ENCODE measurements at regions not wholly inside any gene's neighbourhood (a gene's known extent, or its start where the extent isn't known, plus 50 kb on each side); places are given as distances from the start of the nearest gene placed in this dataset.

DNA sequence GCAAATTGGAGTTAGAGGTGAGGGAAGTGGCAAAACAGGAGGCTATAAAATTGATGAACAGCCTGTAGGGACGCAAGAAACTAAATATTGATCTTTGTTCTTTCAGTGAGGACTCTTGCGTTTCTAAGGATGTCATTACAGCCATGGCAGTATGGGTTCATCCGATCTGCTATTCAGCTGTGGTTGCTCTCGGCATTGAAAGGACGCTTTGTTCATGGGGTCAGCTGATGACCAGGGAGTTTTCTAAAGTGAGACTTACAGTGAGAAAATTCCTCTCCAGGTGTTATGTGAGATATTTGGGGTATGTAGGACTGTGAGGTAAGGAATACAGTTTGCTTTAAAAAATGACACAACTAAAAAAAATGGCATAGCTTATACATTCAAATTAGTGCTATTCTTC is 52.7 kb upstream of the PELI1 start:
- no peak for DNase-seq (ENCODE audit: low spot score)

DNA sequence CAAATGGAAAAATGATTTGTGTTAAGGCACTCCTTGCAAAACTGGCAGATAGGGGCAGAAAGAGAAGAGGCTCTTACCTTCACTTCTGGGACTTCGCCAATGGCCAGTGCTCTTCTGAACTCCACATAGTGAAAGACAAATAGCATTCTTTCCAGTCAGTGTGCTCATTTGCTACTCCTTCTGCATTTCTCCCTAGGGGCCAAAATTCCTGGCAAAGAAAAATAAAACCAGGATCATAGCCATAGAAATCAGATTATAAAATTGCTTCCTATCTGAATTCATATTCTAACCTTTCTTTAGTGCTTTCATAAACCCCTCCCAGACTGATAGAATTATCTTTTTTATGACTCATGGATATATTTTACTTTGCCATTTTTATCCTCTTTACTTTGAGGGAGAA is 56.9 kb upstream of the PELI1 start:
- DNase-seq (ENCODE audit: low spot score) = no peak

DNA sequence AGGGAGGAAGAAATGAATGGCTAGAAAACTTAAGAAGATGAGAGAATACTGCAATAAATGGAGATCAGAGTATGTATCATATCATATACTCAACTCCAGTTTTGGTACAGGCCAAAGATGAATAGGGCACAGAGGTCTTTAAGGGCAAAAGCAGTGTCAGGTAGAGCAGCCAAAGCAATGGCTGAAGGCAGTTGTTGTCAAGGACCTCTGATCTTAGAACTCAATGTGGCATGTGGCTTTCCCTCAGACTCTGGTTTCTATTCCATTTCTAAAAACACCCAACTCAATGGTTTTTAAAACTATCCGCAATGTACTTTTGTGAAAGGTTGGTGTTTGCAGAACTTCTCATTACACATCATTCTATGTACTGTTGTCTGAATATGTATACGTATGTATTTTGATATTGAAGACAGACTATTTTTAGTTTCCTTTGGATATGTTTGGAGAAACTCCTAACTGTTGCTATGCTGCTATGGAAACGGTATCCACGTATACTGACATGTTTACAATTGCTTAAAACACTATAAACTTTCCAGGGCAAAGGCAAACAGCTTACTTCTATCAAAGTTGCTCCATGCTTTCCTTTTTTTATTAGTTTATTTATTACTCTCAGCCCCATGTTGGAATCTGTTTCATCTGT is 58.1 kb upstream of the PELI1 start:
- no peak for DNase-seq (ENCODE audit: low spot score)

DNA sequence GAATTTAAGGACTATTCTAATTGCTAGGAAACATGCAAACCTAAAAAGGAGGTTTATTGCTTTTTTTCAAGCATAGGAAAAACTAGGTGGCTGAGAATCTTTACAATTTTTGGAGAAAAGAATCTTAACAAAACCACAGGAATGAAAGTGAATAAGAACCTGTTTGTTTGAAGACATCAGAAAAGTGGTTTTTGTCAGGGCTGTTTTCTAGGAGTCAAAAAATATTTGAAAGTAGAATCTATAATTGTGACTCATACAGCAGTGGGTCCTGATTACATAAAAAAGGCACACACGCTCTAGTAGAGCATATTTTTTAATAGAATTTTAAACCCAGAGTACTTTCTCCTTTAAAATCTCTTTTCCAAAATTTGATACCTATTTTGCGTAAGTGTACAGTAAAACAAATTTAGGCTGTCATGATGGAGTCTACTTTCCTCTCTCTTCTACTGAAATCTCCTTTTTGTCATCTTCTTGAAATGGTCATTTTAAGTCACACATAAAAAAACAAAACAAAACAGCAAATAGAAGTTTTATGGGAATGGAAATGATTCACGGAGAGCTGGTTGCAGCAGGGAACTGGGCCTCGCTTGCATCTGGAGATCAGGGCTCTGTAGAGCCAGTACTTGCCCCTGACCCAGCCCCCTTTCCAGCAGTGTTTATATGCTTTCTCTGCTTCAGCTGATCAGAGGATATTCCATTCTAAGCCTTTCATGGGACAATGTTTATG is 59.1 kb upstream of the PELI1 start:
- peak; percentile 48 for DNase-seq (ENCODE audit: low spot score)

DNA sequence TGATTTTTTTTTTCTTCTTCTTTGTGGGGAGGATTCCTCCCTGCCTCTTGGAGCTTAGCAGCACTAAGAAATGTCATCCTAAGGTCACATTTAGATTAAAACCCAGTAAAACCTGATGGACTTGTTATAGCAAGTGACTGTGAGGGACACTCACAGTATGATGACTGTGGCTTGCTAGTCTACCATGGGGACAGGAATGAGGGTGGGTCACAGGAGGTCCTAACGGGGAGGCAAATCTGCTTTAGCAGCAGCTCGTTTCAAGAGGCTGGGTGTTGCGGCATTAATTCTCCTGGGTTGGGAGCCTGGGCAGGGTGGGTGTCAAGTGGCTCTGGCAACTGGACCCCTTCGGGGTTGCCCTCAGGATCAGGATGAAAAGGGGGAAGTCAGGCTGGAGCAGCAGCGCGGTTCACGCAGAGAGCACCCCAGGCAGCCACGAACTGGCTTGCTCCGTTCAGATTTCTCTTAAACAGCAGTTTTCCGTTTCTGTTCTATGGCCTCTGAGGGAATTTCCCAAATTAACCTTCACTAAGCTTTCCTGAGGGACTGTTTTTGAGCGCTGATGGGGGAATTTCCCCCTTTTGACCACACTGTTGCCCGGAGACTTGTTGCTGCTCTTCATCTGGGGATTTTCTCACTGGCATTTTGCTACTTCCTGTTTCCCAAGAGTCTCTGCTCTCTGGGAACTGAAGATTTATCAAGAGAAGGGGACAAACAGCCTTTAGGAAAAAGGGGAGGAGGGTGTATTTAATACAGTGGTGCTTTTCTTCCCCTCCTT is 59.8 kb upstream of the PELI1 start:
- no peak for DNase-seq (ENCODE audit: low spot score)

DNA sequence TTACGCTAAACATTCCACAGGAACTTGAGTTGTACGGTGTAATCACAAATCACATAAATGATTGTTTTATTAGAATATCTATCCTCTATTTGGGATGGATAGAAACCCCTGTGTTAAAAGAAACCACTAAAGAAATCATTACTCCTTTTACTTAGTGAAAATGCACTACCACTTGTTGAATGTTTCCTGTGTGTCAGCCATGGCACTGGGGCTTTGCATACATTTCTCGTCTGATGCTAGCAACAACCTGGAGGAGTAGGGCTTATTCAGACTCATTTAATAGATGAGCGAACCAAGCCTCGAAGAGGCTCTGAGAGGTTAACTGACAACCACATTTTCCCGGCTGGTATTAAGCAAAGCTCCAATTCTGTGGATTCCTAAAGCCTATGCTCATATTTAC is 60.5 kb upstream of the PELI1 start:
- no peak for DNase-seq (ENCODE audit: low spot score)

DNA sequence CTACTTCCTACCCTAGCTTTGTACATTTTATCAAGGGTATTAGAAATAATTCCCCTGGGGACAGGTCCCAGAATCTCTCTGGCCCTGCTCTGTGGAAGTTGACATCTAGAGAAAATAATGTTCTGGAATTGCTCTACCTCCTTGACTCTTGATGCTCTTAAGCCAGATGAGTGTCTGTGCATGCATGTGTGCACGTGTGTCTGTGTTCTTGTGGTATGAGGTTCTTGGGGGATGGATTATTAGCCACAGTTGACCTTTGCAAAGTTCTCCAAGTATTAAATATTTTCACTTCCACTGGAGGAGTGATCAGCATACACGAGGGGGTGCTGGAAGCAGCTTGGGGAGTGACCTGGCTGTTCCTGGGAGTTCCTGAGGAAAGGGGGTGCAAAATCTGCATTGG is 61.2 kb upstream of the PELI1 start:
- no peak for DNase-seq (ENCODE audit: low spot score)

DNA sequence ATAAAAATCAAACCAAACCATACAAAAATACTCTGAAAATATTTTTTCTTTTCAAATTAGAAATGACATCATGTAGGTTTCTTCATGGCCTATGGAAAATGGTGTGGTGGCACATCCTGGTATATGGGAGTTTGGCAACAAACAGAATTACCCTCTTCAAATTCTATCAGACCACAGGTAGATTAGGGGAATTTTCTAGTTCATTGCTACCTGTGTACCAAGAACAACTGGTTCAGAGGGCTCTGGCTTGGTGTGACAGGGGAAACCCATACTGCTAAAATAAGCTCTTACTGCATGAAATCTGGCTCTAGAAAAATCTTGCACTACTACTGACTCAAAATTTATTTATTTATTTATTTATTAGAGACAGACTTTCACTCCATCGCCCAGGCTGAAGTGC is 63.4 kb upstream of the PELI1 start:
- DNase-seq (ENCODE audit: low spot score) = no peak

DNA sequence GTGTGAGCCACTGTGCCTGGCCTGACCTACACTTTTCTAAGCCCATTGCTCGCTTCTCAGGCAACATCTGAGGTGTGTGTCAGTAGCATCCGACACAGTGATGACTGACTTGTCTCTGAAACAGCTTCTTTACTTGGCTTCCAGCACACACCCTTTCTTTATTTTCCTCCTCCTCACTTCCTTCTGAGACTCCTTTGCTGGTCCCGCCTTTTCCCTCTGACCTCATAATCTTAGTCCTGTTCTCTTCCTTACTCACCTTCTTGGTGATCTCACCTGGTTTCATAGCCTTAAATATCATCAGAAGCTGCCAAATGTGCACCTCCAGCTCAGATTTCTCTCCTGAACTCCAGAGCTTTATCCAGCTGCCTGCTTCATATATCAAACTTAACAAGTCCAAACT is 66.6 kb upstream of the PELI1 start:
- DNase-seq (ENCODE audit: low spot score) = no peak

DNA sequence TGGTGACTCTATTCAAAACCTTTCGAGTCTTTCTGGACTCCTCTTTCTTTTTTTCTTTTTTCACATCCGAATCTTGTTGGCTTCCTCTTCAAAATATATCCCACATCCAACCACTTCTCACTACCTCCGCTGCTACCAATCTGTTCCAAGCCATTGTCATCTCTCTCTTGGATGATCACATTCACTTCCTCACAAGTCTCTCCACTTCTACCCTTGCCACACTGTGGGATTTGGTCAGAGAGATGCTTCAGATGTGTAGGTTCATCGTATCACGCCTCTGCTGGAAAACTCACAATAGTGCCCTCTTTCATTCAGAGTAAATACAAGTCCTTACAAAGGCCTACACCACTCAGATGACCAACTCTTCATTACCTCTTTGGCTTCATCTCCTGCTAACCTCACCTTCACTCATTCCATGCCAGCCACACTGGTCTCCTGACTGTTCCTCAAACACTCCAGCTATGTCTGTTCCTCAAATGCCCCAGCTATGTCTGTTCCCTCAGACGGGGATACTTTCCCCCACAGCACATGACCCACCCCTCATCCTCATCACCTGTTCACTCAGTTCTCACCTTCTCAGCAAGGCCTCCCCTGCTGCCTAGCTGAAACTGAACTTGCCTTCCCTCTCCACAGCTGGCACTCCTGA is 67.2 kb upstream of the PELI1 start:
- no peak for DNase-seq (ENCODE audit: low spot score)

DNA sequence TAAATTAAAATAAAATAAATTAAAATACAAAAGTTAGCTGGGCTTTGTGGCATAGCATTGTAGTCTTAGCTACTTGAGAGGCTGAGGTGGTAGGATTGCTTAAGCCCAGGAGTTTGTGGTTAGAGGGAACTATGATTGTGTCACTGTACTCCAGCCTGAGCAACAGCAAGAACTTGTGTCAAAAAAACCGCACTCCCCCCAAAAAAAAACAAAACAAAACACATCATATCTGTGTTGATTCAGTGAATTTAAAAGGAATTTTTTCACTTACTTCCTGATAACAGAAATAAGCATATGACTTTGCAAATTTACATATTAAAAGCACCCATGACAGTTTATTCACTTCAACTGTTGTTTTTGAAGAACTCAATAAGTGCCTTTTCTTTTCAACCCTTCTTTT is 68.1 kb upstream of the PELI1 start:
- DNase-seq (ENCODE audit: low spot score) = no peak

DNA sequence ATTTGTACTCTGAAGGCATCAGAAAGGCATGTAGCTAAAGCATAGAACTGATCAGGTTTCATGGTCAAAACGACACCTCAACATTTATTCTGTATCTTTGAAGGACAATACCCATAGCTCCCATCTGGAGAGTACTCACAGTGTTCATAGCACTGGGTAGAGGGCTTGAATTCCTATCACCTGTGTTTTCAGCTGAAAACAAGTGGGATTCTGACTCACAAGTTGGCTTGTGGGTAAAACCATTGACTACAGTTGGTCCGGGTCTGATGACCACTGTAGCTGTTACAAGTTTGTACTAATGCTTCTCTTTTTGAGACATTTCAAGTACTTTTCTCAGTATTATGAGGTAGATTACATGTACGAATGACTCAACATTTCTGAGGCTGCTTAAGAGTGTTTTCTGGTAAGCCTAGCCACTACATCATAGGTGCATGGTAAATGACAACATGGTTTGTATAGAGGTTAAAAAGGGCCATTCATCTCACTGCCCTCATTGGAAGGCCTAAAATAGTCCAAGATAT is 68.6 kb upstream of the PELI1 start:
- no peak for DNase-seq (ENCODE audit: low spot score)

DNA sequence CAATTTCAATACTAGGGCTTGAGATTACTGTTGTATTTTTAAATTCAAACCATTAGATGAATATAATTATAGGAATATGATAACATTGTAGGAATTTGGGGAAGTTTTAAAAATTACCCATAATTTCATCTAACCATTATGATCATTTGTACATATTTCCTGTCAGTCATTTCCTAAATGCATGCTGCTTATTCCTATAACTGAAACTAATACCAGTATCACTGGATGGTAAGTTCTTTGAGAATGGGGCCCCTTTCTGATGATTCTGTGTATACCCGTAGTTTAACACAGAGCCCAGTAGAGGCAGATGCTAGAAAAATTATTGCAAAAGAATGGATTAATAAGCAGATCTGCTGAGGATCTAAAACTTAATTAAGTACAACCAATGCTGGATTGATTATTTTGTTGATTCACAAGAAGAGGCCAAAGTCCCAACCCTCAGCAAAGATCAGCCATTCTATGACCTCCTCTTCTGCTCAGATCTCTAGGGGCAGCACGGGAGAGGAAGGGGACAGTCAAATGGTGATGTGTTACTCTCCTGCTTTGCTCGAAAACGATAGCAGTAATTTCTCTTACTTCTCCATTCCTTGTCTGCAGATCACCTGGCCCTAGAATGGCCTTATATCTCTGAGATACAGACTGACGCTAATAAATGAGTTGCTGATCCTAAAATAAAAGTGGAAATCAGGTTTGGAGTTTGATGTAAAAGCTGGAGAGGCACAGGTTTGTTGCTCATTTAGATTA is 69.5 kb upstream of the PELI1 start:
- no peak for DNase-seq (ENCODE audit: low spot score)

DNA sequence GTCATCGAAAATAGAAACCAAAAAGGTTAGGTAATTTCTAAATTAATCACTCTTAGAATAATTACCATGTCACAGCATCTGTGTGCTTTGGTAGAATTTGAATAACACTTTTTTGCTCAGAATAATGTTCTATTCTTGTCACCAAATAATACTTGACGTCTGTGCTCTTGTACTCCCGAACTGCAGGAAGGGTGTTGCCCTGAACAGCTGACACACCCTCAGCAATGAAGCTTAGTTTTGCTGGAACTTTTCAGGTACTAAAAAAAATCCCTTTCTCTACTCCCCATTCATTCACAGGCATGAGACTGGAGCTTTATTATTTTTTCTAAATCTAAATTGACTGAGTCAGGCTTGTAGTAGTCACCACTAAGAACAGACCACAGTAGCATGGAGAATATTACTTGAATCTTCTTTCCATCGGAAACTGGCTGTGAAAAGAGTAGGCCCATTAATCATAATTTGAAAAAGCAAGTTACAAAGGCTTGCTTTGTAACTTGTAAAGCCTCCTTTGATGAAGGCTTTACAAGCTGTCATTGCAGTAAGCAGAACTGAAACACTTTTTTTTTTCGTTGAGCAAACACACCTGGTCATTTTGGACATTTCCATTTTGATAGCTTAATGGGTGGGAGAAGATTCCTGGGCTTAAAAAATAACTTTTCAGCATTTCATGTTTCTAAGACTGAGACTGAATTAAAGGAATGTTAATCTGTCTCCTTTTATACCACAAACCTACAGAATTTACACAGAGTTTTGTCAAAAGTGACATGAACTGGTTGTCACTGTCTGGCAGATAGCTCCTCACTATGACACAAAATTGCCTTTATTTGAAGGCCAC is 70.3 kb upstream of the PELI1 start:
- no peak for DNase-seq (ENCODE audit: low spot score)

DNA sequence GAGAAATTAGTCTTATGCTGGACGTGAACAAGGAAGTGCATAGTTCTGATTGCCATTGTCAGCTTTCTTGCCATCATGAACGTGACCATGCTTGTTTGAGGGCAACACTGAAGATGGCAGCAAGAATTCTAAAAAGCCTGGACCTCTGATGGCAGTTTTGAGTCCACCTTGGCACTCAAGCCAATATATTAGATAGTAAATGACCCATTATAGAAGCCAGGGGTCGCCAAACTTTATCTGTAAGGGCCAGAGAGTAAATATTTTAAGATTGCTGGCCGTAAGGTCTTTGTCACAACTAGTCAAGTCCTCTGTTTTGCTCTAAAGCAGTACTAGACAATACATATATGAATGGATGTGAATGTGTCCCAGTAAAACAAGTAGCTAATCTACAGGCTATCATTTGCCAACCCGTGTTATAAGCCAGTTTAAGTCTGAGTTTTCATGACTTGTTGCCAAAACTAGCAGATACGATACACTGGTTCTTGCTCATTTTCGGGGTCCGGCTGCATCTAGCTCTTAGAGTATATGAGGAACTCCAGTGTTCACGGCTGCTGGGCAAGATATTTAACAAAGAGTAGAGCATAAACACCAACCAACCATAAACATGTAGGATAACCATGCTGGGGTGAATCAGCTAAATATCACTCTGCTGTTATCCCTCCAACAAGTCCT is 73.1 kb upstream of the PELI1 start:
- no peak for DNase-seq (ENCODE audit: low spot score)

DNA sequence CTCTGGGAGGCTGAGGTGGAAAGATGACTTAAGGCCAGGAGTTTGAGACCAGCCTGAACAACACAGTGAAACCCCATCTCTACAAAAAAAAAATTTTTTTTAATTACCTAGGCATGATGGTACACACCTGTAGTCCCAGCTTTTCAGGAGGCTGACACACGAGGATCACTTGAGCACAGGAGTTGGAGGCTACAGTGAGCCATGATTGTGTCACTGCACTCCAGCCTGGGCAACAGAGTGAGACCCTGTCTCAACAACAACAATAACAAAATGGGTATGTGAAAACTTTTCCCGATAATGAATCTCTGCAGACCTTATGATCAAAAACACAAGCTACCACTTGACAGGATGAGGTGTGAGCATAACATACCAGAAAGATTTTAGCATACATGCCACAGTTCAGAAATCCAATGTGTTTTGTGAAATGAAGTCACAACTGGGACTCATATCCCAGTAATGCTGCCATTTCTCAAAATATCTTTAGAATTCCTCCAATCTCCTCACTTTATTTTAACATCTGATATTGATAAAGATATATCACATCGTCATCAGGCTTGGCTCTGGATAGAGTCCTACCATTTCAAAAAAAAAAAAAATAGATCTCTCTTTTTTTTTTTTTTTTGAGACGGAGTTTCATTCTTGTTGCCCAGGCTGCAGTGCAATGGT is 74.0 kb upstream of the PELI1 start:
- no peak for DNase-seq (ENCODE audit: low spot score)

DNA sequence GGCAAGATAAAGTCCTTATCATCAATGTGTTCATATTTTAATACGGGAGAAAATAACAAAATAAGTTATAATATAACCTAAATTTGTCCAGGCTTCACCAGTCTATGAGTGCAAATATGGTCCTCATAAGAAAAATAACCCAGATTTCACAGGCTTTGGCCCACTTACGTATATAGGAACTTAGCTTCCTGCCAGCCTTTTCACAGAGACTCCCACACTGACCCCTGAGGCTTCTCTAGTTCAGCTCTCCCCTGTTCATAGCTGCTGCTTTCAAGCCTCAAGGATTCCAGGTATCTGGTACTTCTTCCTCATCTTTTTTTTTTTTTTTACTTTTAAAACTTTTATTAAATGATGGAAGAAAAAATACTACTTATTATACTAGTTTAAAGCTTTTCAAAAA is 74.9 kb upstream of the PELI1 start:
- DNase-seq (ENCODE audit: low spot score) = no peak

DNA sequence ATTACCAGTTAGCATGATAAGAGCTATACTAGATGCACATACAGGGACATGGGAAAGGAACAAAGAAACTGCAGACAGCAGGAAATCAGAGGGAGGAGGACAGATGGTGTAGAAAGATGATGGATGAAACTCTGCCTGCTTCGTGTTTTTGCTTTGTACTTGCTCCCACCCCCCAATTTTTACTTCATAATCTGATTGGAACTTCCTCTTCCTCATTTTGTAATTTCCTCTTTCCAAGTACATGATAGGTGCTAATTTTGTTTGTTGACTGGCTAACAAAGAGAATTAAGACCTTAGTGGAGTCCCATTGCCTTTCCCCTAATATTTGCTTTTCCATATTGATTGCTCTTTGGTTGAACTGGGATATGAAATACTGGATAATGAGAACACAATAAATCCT is 76.0 kb upstream of the PELI1 start:
- DNase-seq (ENCODE audit: low spot score) = no peak

DNA sequence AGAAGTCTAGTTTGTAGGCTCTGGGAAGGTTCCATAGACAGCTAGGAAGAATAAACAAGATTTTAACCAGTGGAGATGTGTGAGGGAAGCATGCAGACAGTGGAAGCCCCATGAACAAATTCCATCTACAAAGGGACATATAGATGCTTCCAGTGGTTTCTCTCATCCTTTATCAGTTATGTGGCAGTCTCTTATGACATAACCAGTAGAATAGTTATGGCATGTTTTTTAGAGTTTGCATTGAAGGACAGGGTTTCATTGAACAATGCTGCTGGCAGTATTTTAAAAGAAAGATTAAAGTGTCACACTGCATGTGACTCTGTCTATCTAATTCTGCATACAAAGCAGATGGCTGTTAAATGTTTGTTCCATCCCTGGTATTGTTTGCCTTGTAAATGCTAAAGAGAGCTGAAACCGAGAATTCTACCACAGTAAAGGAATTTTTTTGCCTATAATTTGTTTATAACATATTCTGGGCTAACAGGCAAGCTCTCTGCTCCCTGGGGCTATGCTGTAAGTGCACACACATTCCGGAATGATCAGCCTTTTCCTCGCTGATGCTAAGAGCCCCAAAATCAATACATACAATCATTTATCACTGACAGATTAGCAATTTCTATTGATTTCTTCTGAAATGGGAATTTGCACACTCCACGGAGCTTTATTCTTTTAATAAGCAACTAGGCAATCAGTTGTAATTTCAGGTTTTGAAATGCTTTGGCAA is 76.8 kb upstream of the PELI1 start:
- no peak for DNase-seq (ENCODE audit: low spot score)
